Ovary (tissue), 7 donors: ENCODE measurements at regions not wholly inside any gene's neighbourhood (a gene's known extent, or its start where the extent isn't known, plus 50 kb on each side); places are given as distances from the start of the nearest gene placed in this dataset.
"Not testable (repeated sequence)": the region's sequence is repeated elsewhere in the genome, so short reads cannot be mapped to it uniquely, and the experiment has no call there.

ENCODE experiments used
- DNase-seq, 5 donors: peaks; one replicate each; pipeline ENCODE4 v3.0.0-alpha.2; 2019 to 2020
- H3K27ac ChIP-seq, 2 donors: fragments of 200-600 bp; one replicate each; pipeline versions ENCODE4 v1.5.1 to v1.8.0; 2019 to 2022
- H3K27me3 ChIP-seq: fragments of 200-600 bp; one replicate; pipeline ENCODE4 v1.8.0; 2022
- H3K36me3 ChIP-seq: fragments of 200-600 bp; sonication (generic); one replicate; pipeline ENCODE4 v1.5.1; 2019
- H3K4me1 ChIP-seq: one replicate; pipeline ENCODE4 v1.8.1; 2013; ENCODE audit warnings: mild to moderate bottlenecking, moderate library complexity; ENCODE audit not compliant: insufficient read depth
- H3K4me3 ChIP-seq: fragments of 200-600 bp; sonication (generic); one replicate; pipeline ENCODE4 v1.5.1; 2017
- H3K9me3 ChIP-seq, 2 donors: fragments of 200-600 bp in 1 of 2; sonication (generic) in 1 of 2; one replicate each; pipeline versions ENCODE4 v1.5.1 to v1.8.1; 2013 to 2019; ENCODE audit warnings: mild to moderate bottlenecking in 1 of 2, moderate library complexity in 1 of 2
- EP300 ChIP-seq: sonication (generic); formaldehyde crosslinking; IDR thresholded peaks from one replicate; pipeline ENCODE4 v1.6.1; 2017; ENCODE audit warnings: antibody characterized with exemption
- POLR2A ChIP-seq: fragments of 450-650 bp; IDR thresholded peaks from one replicate; pipeline ENCODE4 v1.6.1; 2017; ENCODE audit warnings: antibody characterized with exemption, mild to moderate bottlenecking, moderate library complexity
- WGBS, 3 donors: extraction: QIAGEN DNeasy Blood & Tissue Kit in 1 of 3; methylation state at CpG; one replicate each; pipeline versions ENCODE4 v1.1.5 to v1.1.7; 2013 to 2017; 5-methylcytosine and 5-hydroxymethylcytosine counted together
- intact Hi-C, 4 donors: fragments of 100-400 bp; cut with DNase I; formaldehyde crosslinking; loops; one replicate each; pipeline versions ENCODE4 v1.11.0 to v1.15.1; 2022 to 2023
- TF ChIP-seq, protein P1 (sequence below), 3 donors: fragments of 450-650 bp in 2 of 3; fragments of 200-600 bp in 1 of 3; IDR thresholded peaks; one replicate each; pipeline versions ENCODE4 v1.5.1 to v1.8.0; 2016 to 2022; ENCODE audit warnings: antibody characterized with exemption in 3 of 3, mild to moderate bottlenecking in 1 of 3
- donor health status: DM: no; HTN: no; CAD: no; lungs with moderate emphysema.
- donor health status: DM: no; HTN: no; CAD: no.
- donor health status: Bipolar disorder and iron deficiency.
- donor health status: DM: no; HTN: no; CAD: no.
- donor health status: DM: yes; HTN: yes; CAD: no.

DNA sequence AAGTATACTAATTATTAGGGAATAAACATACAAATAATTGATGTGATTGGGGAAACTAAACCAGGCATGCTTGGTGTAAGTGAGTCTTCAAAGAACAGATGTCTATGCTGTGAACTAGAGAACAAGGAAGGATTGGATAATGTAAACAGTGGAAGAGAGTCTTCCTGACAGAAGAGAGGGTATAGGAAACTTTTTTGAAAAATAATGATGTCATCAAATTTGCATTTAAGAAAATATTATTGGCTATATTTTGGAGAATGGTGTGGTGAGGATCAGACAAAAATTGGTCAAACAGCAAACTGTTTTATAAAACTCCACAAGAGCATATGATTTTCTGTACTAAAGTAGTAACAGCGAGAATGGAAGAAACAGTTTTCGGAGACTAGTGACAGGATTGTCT is 537.7 kb downstream of the TRAM1L1 start:
- Histone ChIP-seq H3K27me3 (no peaks in the 10 kb centered on the region), H3K9me3 (no peaks in the 10 kb centered on the region), H3K4me1 (no peaks in the 10 kb centered on the region), H3K36me3 (no peaks in the 10 kb centered on the region), H3K27ac (no peak overlapping the region), H3K4me3 (no peak overlapping the region)
- 94 to 97% (median 95%) methylated on average over 2 of the region's 2 CpGs for WGBS, 3 donors
- no peak for DNase-seq
- intact Hi-C loops, result no loop called here
- TF ChIP-seq POLR2A, result no peak
- TF ChIP-seq, protein P1, sequence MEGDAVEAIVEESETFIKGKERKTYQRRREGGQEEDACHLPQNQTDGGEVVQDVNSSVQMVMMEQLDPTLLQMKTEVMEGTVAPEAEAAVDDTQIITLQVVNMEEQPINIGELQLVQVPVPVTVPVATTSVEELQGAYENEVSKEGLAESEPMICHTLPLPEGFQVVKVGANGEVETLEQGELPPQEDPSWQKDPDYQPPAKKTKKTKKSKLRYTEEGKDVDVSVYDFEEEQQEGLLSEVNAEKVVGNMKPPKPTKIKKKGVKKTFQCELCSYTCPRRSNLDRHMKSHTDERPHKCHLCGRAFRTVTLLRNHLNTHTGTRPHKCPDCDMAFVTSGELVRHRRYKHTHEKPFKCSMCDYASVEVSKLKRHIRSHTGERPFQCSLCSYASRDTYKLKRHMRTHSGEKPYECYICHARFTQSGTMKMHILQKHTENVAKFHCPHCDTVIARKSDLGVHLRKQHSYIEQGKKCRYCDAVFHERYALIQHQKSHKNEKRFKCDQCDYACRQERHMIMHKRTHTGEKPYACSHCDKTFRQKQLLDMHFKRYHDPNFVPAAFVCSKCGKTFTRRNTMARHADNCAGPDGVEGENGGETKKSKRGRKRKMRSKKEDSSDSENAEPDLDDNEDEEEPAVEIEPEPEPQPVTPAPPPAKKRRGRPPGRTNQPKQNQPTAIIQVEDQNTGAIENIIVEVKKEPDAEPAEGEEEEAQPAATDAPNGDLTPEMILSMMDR (IDR thresholded peaks at IDR 0.05), result no peak
- TF ChIP-seq EP300, result no peak

DNA sequence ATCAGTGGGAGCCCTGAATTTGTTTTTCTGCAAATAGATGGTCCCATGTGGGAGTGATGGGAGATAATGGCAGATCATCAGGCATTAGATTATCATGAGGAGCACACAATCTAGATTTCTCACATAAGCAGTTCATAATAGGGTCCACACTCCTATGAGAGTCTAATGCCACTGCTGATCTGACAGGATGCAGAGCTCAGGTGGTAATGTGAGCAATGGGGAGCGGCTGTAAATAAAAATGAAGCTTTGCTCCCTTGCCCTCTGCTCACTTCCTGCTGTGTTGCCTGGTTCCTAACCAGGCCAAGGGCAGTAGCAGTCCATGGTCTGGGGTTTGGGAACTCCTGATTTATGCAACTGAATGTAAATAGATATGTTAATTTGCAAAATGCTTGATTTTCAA is 538.6 kb downstream of the TRAM1L1 start:
- no peak for DNase-seq
- Histone ChIP-seq H3K27ac (no peak overlapping the region), H3K36me3 (no peaks in the 10 kb centered on the region), H3K27me3 (no peaks in the 10 kb centered on the region), H3K4me3 (no peak overlapping the region), H3K4me1 (no peaks in the 10 kb centered on the region), H3K9me3 (no peaks in the 10 kb centered on the region)
- intact Hi-C loops, result no loop called here
- TF ChIP-seq, protein P1 (IDR thresholded peaks at IDR 0.05), result no peak
- TF ChIP-seq POLR2A (no peak), EP300 (no peak)
- 91 to 100% (median 96%) methylated on average over 1 of the region's 1 CpG for WGBS, 3 donors

DNA sequence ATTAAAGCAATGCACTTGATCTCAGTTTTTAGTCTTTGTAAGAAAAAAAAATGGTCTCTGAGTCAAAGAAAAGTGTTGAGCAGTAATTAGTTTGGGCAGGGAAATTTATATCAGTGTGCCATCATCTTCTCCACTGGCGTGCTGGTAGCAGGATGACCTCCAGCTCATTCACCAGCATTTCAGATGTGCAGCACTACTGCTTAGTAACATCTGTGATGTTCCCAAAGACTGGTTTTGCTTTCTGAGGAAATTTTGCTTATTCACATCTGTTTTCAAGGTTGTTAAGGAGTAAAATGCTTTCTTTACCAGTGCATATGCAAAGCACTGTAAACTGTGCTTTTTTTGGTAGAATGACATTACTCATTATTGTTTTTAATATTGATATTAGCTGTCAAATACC is 540.4 kb downstream of the TRAM1L1 start:
- Histone ChIP-seq H3K27me3 (no peaks in the 10 kb centered on the region), H3K4me1 (no peaks in the 10 kb centered on the region), H3K4me3 (no peak overlapping the region), H3K27ac (no peak overlapping the region), H3K9me3 (no peaks in the 10 kb centered on the region), H3K36me3 (no peaks in the 10 kb centered on the region)
- no peak for DNase-seq
- WGBS, 3 donors, result 7 to 21% (median 10%) methylated on average over 1 of the region's 1 CpG
- intact Hi-C loops, result no loop called here
- TF ChIP-seq, protein P1 (IDR thresholded peaks at IDR 0.05), result no peak
- TF ChIP-seq POLR2A, result no peak
- TF ChIP-seq EP300, result no peak

DNA sequence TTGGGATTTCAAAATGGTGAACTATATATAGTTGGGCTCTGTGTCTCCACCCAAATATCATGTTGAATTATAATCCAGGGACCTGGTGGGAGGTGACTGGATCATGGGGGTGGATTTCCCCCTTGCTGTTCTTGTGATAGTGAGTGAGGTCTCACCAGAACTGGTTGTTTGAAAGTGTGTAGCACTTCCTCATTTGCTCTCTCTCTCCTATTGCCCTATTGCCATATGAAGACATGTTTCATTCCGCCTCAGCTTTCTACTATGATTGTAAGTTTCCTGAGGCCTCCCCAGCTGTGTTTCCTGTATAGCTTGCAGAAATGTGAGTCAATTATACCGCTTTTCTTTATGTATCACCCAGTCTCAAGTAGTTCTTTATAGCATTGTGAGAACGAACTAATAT is 545.6 kb downstream of the TRAM1L1 start:
- TF ChIP-seq, protein P1 (IDR thresholded peaks at IDR 0.05), result no peak
- no peak for TF ChIP-seq EP300
- TF ChIP-seq POLR2A, result no peak
- WGBS, 3 donors, result 87 to 93% (median 90%) methylated on average over 3 of the region's 3 CpGs
- intact Hi-C loops, result no loop called here
- Histone ChIP-seq H3K4me1 (no peaks in the 10 kb centered on the region), H3K36me3 (no peaks in the 10 kb centered on the region), H3K27me3 (no peaks in the 10 kb centered on the region), H3K4me3 (no peak overlapping the region), H3K9me3 (no peaks in the 10 kb centered on the region), H3K27ac (no peak overlapping the region)
- no peak for DNase-seq

DNA sequence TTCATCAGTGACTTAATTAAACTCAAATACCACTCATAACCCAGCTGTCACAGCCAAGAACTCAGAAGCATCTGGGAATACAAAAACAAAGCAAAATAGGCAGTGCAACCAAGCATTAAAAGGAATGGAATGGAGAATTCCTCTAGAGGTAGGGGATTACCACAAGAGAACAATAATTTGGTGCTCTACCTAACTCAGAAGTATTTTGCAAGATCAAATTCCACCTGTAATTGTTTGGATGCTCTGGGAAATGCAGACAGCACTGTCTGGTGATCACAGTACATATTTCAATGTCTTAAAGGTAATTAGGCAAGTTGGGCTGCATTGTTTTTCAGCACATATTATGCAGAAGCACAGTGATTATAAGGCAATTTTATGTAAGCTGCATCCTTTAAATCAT is 547.5 kb downstream of the TRAM1L1 start:
- H3K9me3 ChIP-seq, result no peaks in the 10 kb centered on the region
- H3K27me3 ChIP-seq, result no peaks in the 10 kb centered on the region
- no peak for DNase-seq
- intact Hi-C loops, result no loop called here
- H3K27ac ChIP-seq, result no peak overlapping the region
- H3K4me1 ChIP-seq, result no peaks in the 10 kb centered on the region
- H3K36me3 ChIP-seq, result no peaks in the 10 kb centered on the region
- no peak for TF ChIP-seq POLR2A
- TF ChIP-seq, protein P1 (IDR thresholded peaks at IDR 0.05), result no peak
- no peak for TF ChIP-seq EP300
- H3K4me3 ChIP-seq, result no peak overlapping the region

DNA sequence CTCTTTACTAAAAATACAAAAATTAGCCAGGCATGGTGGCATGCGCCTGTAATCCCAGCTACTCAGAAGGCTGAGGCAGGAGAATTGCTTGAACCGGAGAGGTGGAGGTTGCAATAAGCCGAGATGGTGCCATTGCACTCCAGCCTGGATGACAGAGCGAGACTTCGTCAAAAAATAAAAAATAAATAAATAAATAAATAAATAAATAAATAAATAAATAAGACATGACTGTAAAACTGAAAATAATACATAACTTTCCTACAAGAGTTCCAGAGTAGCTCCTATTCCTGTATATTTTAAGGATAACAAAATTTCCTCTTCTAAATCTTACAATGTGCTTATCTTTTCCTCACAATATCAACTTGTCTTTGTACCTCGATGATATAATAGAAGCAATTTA is 549.4 kb downstream of the TRAM1L1 start:
- intact Hi-C loops, DNase-seq, H3K4me1 ChIP-seq, H3K9me3 ChIP-seq, H3K27me3 ChIP-seq, H3K4me3 ChIP-seq, H3K36me3 ChIP-seq, H3K27ac ChIP-seq: not testable (repeated sequence)
- WGBS, 3 donors, result 87 to 93% (median 90%) methylated on average over 6 of the region's 6 CpGs
